Ovary (tissue), 3 donors: ENCODE measurements at regions not wholly inside any gene's neighbourhood (a gene's known extent, or its start where the extent isn't known, plus 50 kb on each side); places are given as distances from the start of the nearest gene placed in this dataset.

ENCODE experiments used
- CTCF ChIP-seq, 3 donors: fragments of 450-650 bp in 2 of 3; fragments of 200-600 bp in 1 of 3; IDR thresholded peaks; one replicate each; pipeline versions ENCODE4 v1.5.1 to v1.8.0; 2016 to 2022; ENCODE audit warnings: antibody characterized with exemption in 3 of 3, mild to moderate bottlenecking in 1 of 3
- EP300 ChIP-seq: sonication (generic); formaldehyde crosslinking; IDR thresholded peaks from one replicate; pipeline ENCODE4 v1.6.1; 2017; ENCODE audit warnings: antibody characterized with exemption
- POLR2A ChIP-seq: fragments of 450-650 bp; IDR thresholded peaks from one replicate; pipeline ENCODE4 v1.6.1; 2017; ENCODE audit warnings: antibody characterized with exemption, mild to moderate bottlenecking, moderate library complexity
- donor health status: DM: no; HTN: no; CAD: no.

DNA sequence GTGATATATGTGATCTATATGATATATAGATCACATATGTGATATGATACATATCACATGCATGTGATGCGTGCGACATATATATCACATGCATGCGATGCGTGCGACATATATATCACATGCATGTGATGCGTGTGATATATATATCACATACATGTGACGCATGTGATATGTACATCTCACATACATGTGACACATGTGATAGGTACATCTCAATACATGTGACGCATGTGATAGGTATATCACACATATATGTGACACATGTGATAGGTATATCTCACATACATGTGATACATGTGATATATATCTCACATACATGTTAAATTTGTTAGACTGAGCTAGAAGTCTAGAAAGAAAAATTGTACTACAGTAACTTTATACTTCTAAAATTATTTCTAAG, 1095.9 kb downstream of the EFNA5 start:
- TF ChIP-seq POLR2A: no peak
- TF ChIP-seq CTCF (IDR thresholded peaks at IDR 0.05): no peak
- no peak for TF ChIP-seq EP300
